T-helper 2 cell (primary cell): ENCODE measurements at regions not wholly inside any gene's neighbourhood (a gene's known extent, or its start where the extent isn't known, plus 50 kb on each side); places are given as distances from the start of the nearest gene placed in this dataset.

Experiments
- DNase-seq, 5 experiments: peaks; one replicate each; pipeline versions ENCODE4 v3.0.0 to v3.0.0-alpha.2; 2012 to 2022

DNA sequence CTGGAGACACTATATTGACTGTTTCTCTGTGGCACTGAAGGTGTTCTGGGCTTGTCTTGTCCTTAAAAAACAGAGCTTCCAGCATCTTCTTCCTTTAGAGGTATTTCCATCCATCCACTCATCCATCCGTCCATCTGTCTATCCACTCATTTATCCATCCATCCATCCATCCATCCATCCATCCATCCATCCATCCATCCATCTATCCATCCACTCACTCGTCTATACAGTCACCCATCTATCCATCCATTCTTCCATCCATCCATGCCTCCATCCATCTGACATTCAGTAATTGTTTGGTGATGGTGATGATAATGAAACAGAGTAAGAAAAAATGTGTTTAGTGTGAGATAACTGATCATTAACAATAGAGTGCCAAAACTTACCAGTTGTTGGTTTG, 334.8 kb downstream of the NSG2 start:
- DNase-seq: no peak

- DNase-seq: no peak
These were observed 335.7 kb downstream of the NSG2 start for GRCh38 chr5:174381241-174381640.

GRCh38 chr5:174383210-174384167, 338.0 kb downstream of the NSG2 start:
- DNase-seq: no peak

GRCh38 chr5:174384509-174384947, 339.0 kb downstream of the NSG2 start:
- no peak for DNase-seq

DNA sequence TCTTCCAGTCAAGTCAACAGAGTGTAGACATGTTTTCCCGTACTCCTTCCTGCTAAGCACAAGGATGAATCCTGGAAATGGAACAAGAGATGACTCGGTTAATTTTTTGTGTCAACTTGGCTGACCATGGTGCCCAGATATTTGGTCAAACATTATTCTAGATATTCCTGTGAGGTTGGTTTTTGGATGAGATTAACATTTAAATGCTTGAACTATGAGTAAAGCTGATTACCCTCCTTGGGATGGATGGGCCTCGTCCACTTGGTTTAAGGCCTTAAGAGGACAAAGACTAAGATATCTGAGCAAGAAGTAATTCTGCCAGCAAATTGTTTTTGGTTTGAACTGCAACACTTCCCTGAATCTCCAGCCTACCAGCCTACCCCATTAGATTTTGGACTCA, 338.1 kb upstream of the MSX2 start:
- DNase-seq: no peak

DNA sequence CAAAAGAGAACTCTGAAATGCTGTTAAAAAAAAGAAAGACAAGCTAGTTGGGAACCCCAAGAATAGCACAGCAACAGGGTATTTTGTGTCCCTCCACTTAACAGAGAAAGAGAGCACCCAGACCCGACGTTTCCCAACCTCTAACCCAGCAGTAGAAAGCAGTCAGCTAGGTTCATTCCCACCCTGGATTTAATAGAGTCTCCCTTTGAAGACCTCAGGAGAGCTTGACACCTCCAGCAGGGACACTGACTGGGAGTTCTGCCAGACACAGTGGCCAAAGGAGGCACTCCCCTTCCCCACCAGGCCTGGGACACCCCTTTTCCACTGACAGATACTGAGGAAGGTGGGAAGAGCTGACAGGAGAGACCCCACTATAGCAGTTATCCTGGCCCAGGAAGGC, 337.5 kb upstream of the MSX2 start:
- no peak for DNase-seq

DNA sequence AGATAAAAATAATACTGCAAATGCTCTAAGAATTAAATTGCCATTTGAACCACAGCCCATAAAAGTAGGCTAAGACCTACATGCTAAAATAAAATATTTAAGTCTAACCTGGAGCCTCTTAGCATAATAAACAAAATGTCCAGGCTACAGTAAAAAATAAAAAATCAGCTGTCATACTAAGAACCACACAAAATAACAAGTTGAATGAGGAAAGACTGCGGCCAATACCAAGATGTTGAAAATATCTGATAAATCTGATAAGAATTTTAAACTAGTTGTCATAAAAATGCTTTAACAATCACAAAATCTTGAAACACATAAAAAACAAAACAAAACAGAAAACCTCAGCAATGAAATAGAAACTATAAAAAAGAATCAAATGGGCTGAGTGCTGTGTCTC, 336.9 kb upstream of the MSX2 start:
- DNase-seq: no peak

- no peak for DNase-seq
These were observed 331.5 kb upstream of the MSX2 start for GRCh38 chr5:174392892-174393291.

GRCh38 chr5:174396541-174396940, 327.8 kb upstream of the MSX2 start:
- DNase-seq: no peak

- no peak for DNase-seq
These were observed 327.2 kb upstream of the MSX2 start for GRCh38 chr5:174397206-174397605.

DNA sequence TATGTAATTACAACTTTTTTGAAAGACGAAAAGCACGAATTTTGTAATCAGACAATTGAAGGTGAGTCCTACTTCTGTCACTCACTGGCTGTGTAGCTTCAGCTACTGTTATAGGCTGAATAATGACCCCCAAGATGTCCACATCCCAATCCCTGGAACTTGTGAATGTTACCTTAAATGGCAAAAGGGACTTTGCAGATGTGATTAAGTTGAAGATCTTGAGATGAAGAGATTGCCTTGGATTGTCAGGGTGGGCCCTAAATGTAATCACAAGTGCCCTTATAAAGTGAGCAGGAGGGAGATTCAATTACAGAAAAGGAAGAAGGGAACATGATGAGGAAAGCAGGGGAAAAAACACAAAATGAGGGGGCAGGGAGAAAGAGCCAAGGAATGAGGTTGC, 326.2 kb upstream of the MSX2 start:
- DNase-seq: no peak

- no peak for DNase-seq
These were observed 325.0 kb upstream of the MSX2 start for GRCh38 chr5:174399411-174399810.

DNA sequence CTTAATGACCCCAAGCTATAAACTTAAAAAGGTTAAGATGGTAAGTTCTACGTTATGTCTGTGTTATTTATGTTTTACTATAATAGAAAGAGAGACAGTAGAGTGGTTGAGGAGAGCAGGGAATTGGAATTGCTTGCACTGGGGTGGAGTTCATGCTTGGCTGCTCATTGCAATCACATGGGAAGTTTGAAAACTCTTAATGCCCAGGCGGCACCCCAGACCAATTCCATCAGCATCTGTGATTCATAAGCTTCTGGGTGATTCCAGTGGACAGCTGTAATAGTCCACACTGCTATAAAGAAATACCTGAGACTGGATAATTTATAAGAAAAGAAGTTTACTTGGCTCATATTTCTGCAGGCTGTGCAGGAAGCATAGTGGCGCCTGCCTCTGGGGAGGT, 323.9 kb upstream of the MSX2 start:
- no peak for DNase-seq

- DNase-seq: no peak
These were observed 322.6 kb upstream of the MSX2 start for GRCh38 chr5:174401793-174402192.

GRCh38 chr5:174402222-174402812, 322.1 kb upstream of the MSX2 start:
- DNase-seq: no peak

GRCh38 chr5:174404848-174405247, 319.5 kb upstream of the MSX2 start:
- no peak for DNase-seq

DNA sequence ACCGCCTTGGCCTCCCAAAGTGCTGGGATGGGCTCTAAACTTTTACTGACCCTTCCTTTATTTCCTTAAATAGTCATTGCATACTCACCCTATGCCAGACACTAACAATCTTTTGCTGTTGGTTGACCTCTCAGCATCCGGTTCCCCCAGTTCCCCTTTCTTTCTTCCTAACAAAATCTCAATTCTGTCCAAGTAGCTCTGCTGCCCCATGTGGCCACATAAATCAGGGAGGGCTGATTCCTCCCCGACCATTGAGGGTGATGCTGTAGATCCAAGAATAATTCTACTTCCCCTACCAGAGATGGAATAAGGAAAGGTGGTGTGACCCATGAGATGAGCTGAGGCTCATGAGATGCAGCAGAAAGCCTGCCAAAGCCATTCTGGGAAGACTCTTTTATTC, 315.3 kb upstream of the MSX2 start:
- no peak for DNase-seq

DNA sequence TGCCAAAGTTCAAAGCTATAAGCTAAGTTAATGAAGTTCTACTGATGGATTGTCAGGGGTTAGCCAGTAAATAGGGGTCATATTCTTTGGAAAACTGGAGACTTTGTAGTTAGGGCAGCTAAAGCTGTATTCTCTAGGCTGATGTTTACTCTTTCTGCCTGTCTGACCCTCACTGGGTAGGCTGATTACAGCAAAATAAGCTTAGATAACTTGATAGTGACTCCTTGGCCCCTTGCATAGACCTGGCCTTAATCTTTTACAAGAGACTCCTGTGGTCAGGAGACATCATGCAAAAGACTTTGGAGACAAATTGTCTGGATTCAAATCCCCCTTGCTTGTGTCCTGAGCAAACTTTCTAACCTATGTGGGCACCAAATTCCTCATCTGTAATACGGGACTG, 314.4 kb upstream of the MSX2 start:
- no peak for DNase-seq

DNA sequence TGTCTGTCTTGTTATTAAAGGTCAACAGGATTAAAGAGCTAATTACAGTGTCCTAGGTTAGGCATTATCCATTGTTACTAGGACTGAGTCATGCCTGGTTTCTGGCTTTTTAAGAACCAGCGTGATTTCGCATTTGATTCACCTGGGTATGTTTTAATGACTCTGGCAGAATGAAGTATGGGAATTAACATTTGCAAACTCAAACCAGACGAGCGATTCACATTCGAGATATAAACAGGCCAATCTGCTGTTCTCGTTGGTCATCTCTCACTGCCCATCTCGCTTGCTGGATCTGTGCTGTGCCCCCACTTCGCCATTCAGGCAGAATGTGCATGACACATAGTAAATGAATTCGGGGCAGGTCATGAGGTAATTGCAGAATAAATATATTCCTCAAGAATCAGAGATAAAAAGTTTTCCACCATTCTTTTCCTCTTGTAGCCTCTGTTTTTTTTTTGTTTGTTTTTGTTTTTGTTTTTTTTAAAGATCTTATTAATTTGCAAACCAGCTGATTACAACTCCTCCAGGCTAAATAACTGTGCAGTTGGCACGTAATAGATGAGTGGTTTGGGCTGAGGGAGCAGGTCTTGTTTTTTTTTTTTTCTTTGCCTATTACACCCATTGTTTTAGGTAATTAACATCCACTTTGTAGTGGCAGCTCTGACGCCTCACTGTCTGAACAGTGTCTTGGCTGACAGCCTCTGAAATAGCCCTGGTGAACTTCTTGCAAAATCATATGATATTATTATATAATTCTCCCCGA, 313.5 kb upstream of the MSX2 start:
- DNase-seq: no peak

DNA sequence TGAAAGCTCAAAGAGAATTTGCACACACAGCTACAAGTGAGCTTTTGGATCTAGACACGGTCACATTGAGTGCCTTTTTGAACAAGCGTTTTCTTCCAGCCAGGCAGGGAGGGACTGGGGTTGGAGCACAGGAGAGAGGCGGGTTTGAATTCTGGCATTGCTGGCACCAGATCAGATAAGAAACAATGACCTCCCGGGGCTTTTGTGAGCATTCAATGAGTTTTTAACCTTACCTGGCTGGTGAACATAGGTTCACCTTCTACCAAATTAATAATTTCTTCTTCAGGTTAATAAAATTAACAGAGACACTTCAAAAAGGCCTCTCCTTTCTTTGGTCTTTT, 312.9 kb upstream of the MSX2 start:
- DNase-seq: no peak

DNA sequence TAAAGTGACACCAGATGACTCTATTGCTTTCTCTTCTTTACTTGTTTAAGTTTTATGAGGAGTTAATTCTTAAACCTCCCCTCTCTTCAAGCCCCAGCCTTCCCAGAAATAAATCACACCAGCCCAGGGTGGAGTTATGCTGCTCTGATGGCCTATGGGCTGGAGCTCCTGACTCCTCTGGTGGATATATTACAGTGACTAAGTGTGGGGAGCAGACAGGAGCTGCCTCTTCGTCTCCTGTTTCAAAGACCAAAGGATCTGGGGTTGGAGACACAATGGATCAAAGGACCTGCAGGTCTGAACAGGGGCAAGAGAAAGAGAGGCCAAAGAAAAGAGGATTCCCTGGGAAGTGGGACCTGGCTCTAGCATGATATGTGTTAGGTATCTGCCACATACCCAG, 312.0 kb upstream of the MSX2 start:
- no peak for DNase-seq

- DNase-seq: no peak
These were observed 311.4 kb upstream of the MSX2 start for GRCh38 chr5:174412941-174413340.

- no peak for DNase-seq
These were observed 310.6 kb upstream of the MSX2 start for GRCh38 chr5:174413567-174414314.
